Testis (tissue), 2 donors: ENCODE measurements at regions not wholly inside any gene's neighbourhood (a gene's known extent, or its start where the extent isn't known, plus 50 kb on each side); places are given as distances from the start of the nearest gene placed in this dataset.

Experiments
- DNase-seq: peaks from one replicate; pipeline ENCODE4 v3.0.0-alpha.2; 2019
- H3K27ac ChIP-seq, 2 donors: fragments of 200-600 bp; sonication (generic); one replicate each; pipeline ENCODE4 v1.5.1; 2019
- H3K27me3 ChIP-seq: fragments of 200-600 bp; sonication (generic); one replicate; pipeline ENCODE4 v1.5.1; 2019
- H3K36me3 ChIP-seq: fragments of 200-600 bp; sonication (generic); one replicate; pipeline ENCODE4 v1.5.1; 2017; ENCODE audit warnings: low read depth; ENCODE audit errors: missing control alignments
- H3K4me1 ChIP-seq: fragments of 200-600 bp; sonication (generic); one replicate; pipeline ENCODE4 v1.5.1; 2019
- H3K4me3 ChIP-seq, 2 donors: fragments of 200-600 bp; sonication (generic); one replicate each; pipeline ENCODE4 v1.5.1; 2017 to 2019
- H3K9me3 ChIP-seq: fragments of 200-600 bp; sonication (generic); one replicate; pipeline ENCODE4 v1.5.1; 2017
- POLR2A ChIP-seq: fragments of 450-650 bp; IDR thresholded peaks from one replicate; pipeline ENCODE4 v1.6.1; 2017; ENCODE audit warnings: antibody characterized with exemption, mild to moderate bottlenecking, moderate library complexity
- WGBS, 2 donors: methylation state at CpG; one replicate each; pipeline ENCODE4 v1.1.5; 2018; 5-methylcytosine and 5-hydroxymethylcytosine counted together
- intact Hi-C: fragments of 100-400 bp; cut with DNase I; formaldehyde crosslinking; loops from one replicate; pipeline ENCODE4 v1.15.1; 2023; ENCODE audit warnings: low total_unique reads
- TF ChIP-seq, protein P1 (sequence below), 3 experiments: fragments of 450-650 bp in 2 of 3; fragments of 200-600 bp in 1 of 3; sonication (generic) in 1 of 3; IDR thresholded peaks; one replicate each; pipeline ENCODE4 v1.5.1; 2016 to 2019; ENCODE audit warnings: antibody characterized with exemption in 3 of 3, mild to moderate bottlenecking in 2 of 3, moderate library complexity in 1 of 3

DNA sequence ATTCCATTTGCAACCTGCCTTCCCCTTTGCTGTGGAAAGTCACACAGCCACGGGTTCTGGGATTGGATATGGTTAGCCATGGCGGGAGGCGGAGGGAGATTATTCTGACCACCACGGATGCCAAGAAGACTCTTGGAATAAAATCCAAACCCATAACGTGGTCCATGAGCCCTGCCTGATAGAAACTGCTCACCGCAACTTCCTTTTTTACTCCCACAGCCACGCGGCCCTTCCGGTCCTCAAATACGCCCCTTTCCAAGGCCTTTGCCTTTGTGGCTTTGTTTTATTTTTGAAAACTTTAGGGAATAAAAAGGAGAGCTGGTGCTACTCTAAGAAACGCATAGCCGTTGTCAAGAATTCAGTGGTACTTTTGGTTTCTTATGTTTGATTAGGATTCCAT is 602.5 kb upstream of the CDH4 start:
- no peak overlapping the region for H3K27ac ChIP-seq
- H3K9me3 ChIP-seq = no peaks in the 10 kb centered on the region
- H3K4me3 ChIP-seq = no peak overlapping the region
- DNase-seq = no peak
- intact Hi-C loops = no loop called here
- no peaks in the 10 kb centered on the region for H3K4me1 ChIP-seq
- TF ChIP-seq, protein P1, sequence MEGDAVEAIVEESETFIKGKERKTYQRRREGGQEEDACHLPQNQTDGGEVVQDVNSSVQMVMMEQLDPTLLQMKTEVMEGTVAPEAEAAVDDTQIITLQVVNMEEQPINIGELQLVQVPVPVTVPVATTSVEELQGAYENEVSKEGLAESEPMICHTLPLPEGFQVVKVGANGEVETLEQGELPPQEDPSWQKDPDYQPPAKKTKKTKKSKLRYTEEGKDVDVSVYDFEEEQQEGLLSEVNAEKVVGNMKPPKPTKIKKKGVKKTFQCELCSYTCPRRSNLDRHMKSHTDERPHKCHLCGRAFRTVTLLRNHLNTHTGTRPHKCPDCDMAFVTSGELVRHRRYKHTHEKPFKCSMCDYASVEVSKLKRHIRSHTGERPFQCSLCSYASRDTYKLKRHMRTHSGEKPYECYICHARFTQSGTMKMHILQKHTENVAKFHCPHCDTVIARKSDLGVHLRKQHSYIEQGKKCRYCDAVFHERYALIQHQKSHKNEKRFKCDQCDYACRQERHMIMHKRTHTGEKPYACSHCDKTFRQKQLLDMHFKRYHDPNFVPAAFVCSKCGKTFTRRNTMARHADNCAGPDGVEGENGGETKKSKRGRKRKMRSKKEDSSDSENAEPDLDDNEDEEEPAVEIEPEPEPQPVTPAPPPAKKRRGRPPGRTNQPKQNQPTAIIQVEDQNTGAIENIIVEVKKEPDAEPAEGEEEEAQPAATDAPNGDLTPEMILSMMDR (IDR thresholded peaks at IDR 0.05) = no peak
- TF ChIP-seq POLR2A = no peak
- no peaks in the 10 kb centered on the region for H3K36me3 ChIP-seq
- no peaks in the 10 kb centered on the region for H3K27me3 ChIP-seq
- WGBS, 2 donors = 72 to 77% methylated on average over 12 of the region's 12 CpGs

DNA sequence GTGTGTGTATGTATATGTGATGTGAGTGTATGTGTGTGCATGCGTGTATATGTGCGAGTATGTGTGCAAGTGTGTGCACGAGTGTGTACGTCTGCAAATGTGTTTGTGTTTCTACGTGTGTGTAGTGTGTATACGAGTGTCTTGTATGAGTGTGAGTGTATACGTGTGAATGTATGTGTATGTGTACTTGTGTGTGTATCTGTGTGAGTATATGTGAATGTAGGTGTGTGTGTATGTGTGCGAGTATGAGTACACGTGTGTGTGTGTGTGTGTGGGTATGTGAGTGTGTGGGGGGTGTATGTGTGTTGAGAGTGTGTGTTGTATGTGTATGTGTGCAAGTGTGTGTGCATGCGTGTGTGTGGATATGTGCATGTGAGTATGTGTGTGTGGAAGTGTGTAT is 602.0 kb upstream of the CDH4 start:
- Histone ChIP-seq H3K4me1 (no peaks in the 10 kb centered on the region), H3K4me3 (no peak overlapping the region), H3K36me3 (no peaks in the 10 kb centered on the region), H3K27ac (no peak overlapping the region), H3K27me3 (no peaks in the 10 kb centered on the region), H3K9me3 (no peaks in the 10 kb centered on the region)
- DNase-seq = no peak
- intact Hi-C loops = no loop called here
- TF ChIP-seq POLR2A = no peak
- TF ChIP-seq, protein P1 (IDR thresholded peaks at IDR 0.05) = no peak
- 83 to 84% methylated on average over 10 of the region's 10 CpGs for WGBS, 2 donors

DNA sequence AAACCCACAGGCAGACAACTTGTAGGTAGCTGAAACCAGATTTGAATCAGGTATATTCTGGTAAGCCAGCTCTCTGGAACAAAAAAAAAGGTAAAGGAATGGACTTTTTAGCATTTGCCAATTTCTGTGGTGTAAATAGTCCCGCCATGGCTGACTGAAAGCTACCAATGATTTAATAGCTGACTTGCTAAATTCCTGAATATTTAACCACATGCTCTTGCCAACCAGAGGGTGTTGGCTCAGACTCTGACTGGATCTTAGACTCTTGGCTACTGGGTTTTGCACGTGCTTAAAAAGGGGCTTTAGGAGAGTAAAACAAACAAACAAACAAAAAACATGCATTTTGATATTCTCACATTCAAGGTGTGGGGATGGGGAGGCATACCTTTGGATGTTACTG is 600.0 kb upstream of the CDH4 start:
- no peak overlapping the region for H3K4me3 ChIP-seq
- intact Hi-C loops = no loop called here
- no peaks in the 10 kb centered on the region for H3K27me3 ChIP-seq
- no peaks in the 10 kb centered on the region for H3K4me1 ChIP-seq
- H3K9me3 ChIP-seq = no peaks in the 10 kb centered on the region
- H3K36me3 ChIP-seq = no peaks in the 10 kb centered on the region
- H3K27ac ChIP-seq = no peak overlapping the region
- 70 to 79% methylated on average over 2 of the region's 2 CpGs for WGBS, 2 donors
- TF ChIP-seq, protein P1 (IDR thresholded peaks at IDR 0.05) = no peak
- TF ChIP-seq POLR2A = no peak
- no peak for DNase-seq

DNA sequence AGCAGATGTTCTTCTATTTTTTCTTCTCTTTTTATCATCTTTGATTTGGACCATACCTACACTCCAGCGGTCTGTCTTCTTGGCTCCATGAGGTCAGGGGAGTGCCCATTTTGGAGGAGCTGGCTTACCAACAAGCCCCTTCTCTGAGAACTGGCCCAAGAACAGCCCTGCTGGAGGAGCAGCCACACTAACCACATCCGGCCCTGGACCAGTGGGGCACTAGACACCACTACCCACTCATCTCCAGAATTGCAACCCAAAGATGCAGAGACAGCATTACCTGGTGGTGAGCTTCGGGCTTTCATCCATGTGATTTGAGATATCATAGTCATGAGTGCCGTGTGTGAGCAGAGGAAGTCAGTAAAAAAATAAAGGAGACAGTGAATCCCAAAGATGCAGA is 599.4 kb upstream of the CDH4 start:
- no peak for DNase-seq
- H3K27me3 ChIP-seq = no peaks in the 10 kb centered on the region
- H3K36me3 ChIP-seq = no peaks in the 10 kb centered on the region
- no peaks in the 10 kb centered on the region for H3K4me1 ChIP-seq
- H3K27ac ChIP-seq = no peak overlapping the region
- no peak overlapping the region for H3K4me3 ChIP-seq
- intact Hi-C loops = no loop called here
- WGBS, 2 donors = 72 to 80% methylated on average over 4 of the region's 4 CpGs
- TF ChIP-seq, protein P1 (IDR thresholded peaks at IDR 0.05) = no peak
- no peak for TF ChIP-seq POLR2A
- no peaks in the 10 kb centered on the region for H3K9me3 ChIP-seq

DNA sequence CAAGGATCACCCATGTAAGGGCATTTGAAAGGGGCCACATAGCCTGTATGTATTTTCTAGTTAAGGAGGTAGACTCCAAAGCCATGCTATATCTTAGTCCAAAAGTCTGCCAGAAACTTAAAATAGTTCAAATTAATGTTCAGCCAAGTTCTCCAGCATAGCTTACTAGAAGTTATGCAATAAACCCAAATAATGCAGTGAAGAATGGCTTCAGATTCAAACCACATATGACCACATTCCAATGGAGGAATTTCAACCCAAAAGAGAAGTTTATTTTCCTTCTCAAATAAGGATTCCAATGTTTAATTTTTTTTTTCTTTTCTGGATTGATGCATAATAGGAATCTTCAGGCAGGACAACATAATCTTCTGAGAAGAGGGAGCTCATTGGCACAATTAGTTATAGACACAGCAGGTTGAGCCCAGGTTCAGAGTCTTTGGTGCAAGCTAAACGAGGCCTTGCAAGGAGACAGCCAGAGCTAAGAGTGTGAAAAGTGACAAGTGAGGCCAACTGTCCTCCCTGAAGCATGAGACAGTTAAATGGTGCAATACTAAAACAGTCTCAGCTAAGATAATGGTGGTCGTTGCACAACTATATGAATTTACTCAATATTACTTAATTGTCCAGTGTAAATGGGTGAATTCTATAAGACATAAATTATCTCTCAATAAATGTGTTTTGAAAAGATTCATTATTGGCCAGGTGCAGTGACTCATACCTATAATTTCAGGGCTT is 598.8 kb upstream of the CDH4 start:
- H3K4me1 ChIP-seq = no peaks in the 10 kb centered on the region
- H3K27ac ChIP-seq = no peak overlapping the region
- DNase-seq = no peak
- WGBS, 2 donors = 62 to 72% methylated on average over 2 of the region's 2 CpGs
- TF ChIP-seq, protein P1 (IDR thresholded peaks at IDR 0.05) = no peak
- TF ChIP-seq POLR2A = no peak
- H3K9me3 ChIP-seq = no peaks in the 10 kb centered on the region
- H3K36me3 ChIP-seq = no peaks in the 10 kb centered on the region
- no peak overlapping the region for H3K4me3 ChIP-seq
- H3K27me3 ChIP-seq = no peaks in the 10 kb centered on the region
- intact Hi-C loops = no loop called here
